IPS-11a (cell line): ENCODE measurements at regions not wholly inside any gene's neighbourhood (a gene's known extent, or its start where the extent isn't known, plus 50 kb on each side); places are given as distances from the start of the nearest gene placed in this dataset.
"Not testable (repeated sequence)": the region's sequence is repeated elsewhere in the genome, so short reads cannot be mapped to it uniquely, and the experiment has no call there.

Experiments used
- H3K4me3 ChIP-seq: one replicate; pipeline ENCODE4 v1.5.1; 2013; ENCODE audit warnings: low read depth, low read length, control low read depth

- H3K4me3 ChIP-seq = no peak overlapping the region
These were observed 1378.6 kb upstream of the DEFB115 start for GRCh38 chr20:29878777-29879442.

GRCh38 chr20:29881107-29881506 is 1376.4 kb upstream of the DEFB115 start:
- H3K4me3 ChIP-seq = not testable (repeated sequence)

GRCh38 chr20:29883514-29884219 is 1373.8 kb upstream of the DEFB115 start:
- H3K4me3 ChIP-seq = not testable (repeated sequence)

GRCh38 chr20:29884322-29884721 is 1373.1 kb upstream of the DEFB115 start:
- H3K4me3 ChIP-seq = not testable (repeated sequence)

GRCh38 chr20:29885282-29886185 is 1371.9 kb upstream of the DEFB115 start:
- H3K4me3 ChIP-seq = not testable (repeated sequence)

- H3K4me3 ChIP-seq = not testable (repeated sequence)
These were observed 1365.9 kb upstream of the DEFB115 start for GRCh38 chr20:29891555-29891954.
